ENCODE measurements at regions not wholly inside any gene's neighbourhood (a gene's known extent, or its start where the extent isn't known, plus 50 kb on each side); places are given as distances from the start of the nearest gene placed in this dataset.

DNA sequence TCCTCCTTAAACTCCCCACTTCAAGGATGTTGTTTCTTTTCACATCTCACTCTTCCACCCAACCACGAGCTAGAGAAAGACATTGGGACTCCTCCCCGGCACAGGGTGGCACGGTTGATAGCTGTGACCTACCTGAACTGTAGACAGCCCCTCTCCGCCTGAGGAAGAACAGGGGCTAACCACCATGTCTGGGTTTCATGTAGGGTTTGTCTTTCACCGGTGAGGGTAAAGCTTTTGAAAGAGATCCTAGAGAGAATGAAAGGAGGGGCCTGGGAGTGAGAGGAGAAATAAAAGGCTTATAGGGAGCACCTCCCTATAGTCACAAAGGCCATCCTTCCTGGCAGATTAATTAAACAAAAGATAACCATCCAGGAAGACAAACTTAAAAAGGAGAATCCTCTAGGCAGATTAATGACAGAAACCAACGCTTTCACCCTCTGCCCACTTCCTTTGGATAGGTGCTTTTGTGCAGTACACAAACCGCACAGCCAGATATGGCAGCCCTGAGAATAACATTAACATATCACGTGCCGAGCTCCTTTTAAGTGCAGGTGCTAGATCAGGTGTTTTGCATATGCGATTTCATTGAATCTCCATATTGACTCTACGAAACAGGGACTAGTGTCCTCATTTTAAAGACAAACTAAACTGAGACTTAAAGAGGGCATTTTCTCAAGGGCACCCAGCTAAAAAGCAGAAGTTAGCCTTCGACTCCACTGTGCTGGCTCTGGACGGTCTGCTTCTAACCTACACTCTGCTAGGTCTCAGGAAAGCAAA is 178.1 kb upstream of the RUNX1 start:
- no peaks in the 10 kb centered on the region for H3K36me3 Mint-ChIP-seq (ENCODE audit: low read depth, unreplicated experiment)
- no peaks in the 10 kb centered on the region for H3K9me3 Mint-ChIP-seq (ENCODE audit: unreplicated experiment)
- TF ChIP-seq CTCF (IDR thresholded peaks at IDR 0.05; ENCODE audit: unreplicated experiment) = no peak
- no peaks in the 10 kb centered on the region for H3K27me3 Mint-ChIP-seq (ENCODE audit: unreplicated experiment)
- no peak overlapping the region for H3K4me3 Mint-ChIP-seq (ENCODE audit: unreplicated experiment)
- H3K27ac Mint-ChIP-seq (ENCODE audit: unreplicated experiment) = no peak overlapping the region
- no peak for DNase-seq (ENCODE audit: low spot score)
- peaks cover 18% of the 10 kb centered on the region for H3K4me1 Mint-ChIP-seq (ENCODE audit: unreplicated experiment)

- Mint-ChIP-seq H3K27me3 (ENCODE audit: unreplicated experiment) (no peaks in the 10 kb centered on the region), H3K27ac (ENCODE audit: unreplicated experiment) (no peak overlapping the region), H3K4me1 (ENCODE audit: unreplicated experiment) (peaks cover 19% of the 10 kb centered on the region), H3K9me3 (ENCODE audit: unreplicated experiment) (no peaks in the 10 kb centered on the region), H3K36me3 (ENCODE audit: low read depth, unreplicated experiment) (no peaks in the 10 kb centered on the region), H3K4me3 (ENCODE audit: unreplicated experiment) (no peak overlapping the region)
- no peak for DNase-seq (ENCODE audit: low spot score)
- TF ChIP-seq CTCF (IDR thresholded peaks at IDR 0.05; ENCODE audit: unreplicated experiment) = no peak
Measured at GRCh38 chr21:35226328-35226727, 177.2 kb upstream of the RUNX1 start.

- Mint-ChIP-seq H3K36me3 (ENCODE audit: low read depth, unreplicated experiment) (no peaks in the 10 kb centered on the region), H3K9me3 (ENCODE audit: unreplicated experiment) (no peaks in the 10 kb centered on the region), H3K27ac (ENCODE audit: unreplicated experiment) (no peak overlapping the region), H3K27me3 (ENCODE audit: unreplicated experiment) (no peaks in the 10 kb centered on the region), H3K4me3 (ENCODE audit: unreplicated experiment) (no peak overlapping the region), H3K4me1 (ENCODE audit: unreplicated experiment) (peaks cover 19% of the 10 kb centered on the region)
- no peak for DNase-seq (ENCODE audit: low spot score)
- TF ChIP-seq CTCF (IDR thresholded peaks at IDR 0.05; ENCODE audit: unreplicated experiment) = no peak
Measured at GRCh38 chr21:35225573-35225972, 176.5 kb upstream of the RUNX1 start.

GRCh38 chr21:35223480-35224156 is 174.5 kb upstream of the RUNX1 start:
- Mint-ChIP-seq H3K27ac (ENCODE audit: unreplicated experiment) (no peak overlapping the region), H3K4me1 (ENCODE audit: unreplicated experiment) (peaks cover 16% of the 10 kb centered on the region), H3K4me3 (ENCODE audit: unreplicated experiment) (no peak overlapping the region), H3K36me3 (ENCODE audit: low read depth, unreplicated experiment) (no peaks in the 10 kb centered on the region), H3K27me3 (ENCODE audit: unreplicated experiment) (peaks cover 1% of the 10 kb centered on the region), H3K9me3 (ENCODE audit: unreplicated experiment) (no peaks in the 10 kb centered on the region)
- no peak for TF ChIP-seq CTCF (IDR thresholded peaks at IDR 0.05; ENCODE audit: unreplicated experiment)
- no peak for DNase-seq (ENCODE audit: low spot score)

GRCh38 chr21:35222541-35222941 is 173.4 kb upstream of the RUNX1 start:
- H3K4me1 Mint-ChIP-seq (ENCODE audit: unreplicated experiment) = peaks cover 16% of the 10 kb centered on the region
- no peaks in the 10 kb centered on the region for H3K9me3 Mint-ChIP-seq (ENCODE audit: unreplicated experiment)

More at GRCh38 chr21:35222541-35222941, 173.4 kb upstream of the RUNX1 start:
- H3K36me3 Mint-ChIP-seq (ENCODE audit: low read depth, unreplicated experiment) = no peaks in the 10 kb centered on the region
- H3K4me3 Mint-ChIP-seq (ENCODE audit: unreplicated experiment) = no peak overlapping the region
- H3K27me3 Mint-ChIP-seq (ENCODE audit: unreplicated experiment) = peaks cover 1% of the 10 kb centered on the region
- no peak overlapping the region for H3K27ac Mint-ChIP-seq (ENCODE audit: unreplicated experiment)
- DNase-seq (ENCODE audit: low spot score) = no peak
- no peak for TF ChIP-seq CTCF (IDR thresholded peaks at IDR 0.05; ENCODE audit: unreplicated experiment)

Measured in endothelial cell (in vitro differentiated cells).